NCI-H69 (cell line): ENCODE measurements at regions not wholly inside any gene's neighbourhood (a gene's known extent, or its start where the extent isn't known, plus 50 kb on each side); places are given as distances from the start of the nearest gene placed in this dataset.
"Not testable (repeated sequence)": the region's sequence is repeated elsewhere in the genome, so short reads cannot be mapped to it uniquely, and the experiment has no call there.

Source experiments
- DNase-seq: peaks from one replicate; lab custom pipeline; 2025; lab: John Stamatoyannopoulos, UW

GRCh38 chr14:90458536-90458935 lies 61.7 kb downstream of the CALM1 start:
- DNase-seq: peak; percentile 97

DNA sequence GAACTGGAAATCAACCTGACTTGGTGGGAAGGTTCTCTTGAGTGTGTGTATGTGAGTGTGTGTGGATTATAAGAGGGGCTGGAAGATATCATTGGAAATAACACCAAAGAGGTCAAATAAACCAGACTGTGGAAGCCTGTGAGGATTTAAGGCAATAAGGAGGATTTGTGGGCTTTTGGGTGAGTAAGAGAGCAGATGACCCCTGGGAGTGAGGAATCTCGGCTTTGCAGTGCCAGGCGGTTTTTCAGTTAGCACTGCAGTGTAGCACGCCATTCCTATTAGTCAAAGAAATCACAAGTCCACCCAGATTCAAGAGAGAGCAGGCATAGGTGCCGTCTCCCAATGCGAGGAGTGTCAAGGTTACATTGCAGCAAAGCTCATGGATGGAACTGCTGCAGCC lies 63.3 kb downstream of the CALM1 start:
- DNase-seq: no peak

- no peak for DNase-seq
These were observed 64.6 kb downstream of the CALM1 start for GRCh38 chr14:90461425-90461824.

DNA sequence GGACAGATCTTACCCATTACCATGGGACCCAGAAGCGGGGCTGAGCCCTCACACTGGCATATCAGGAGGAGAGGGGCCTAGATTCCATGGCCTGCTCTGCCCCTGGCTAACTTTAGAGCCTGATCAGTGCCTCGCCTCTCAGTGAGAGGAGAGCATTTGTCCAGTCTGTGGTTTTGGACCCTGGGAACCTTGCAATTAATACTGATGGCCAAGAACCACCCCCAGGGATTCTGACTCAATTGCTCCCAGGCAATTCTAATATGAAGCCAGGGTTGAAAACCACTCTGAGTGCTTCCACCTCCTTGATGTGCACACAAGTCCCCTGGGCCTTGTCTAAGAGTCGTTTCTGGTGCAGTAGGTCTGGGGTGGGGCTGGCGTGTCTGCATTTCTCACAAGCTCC lies 67.7 kb downstream of the CALM1 start:
- no peak for DNase-seq

DNA sequence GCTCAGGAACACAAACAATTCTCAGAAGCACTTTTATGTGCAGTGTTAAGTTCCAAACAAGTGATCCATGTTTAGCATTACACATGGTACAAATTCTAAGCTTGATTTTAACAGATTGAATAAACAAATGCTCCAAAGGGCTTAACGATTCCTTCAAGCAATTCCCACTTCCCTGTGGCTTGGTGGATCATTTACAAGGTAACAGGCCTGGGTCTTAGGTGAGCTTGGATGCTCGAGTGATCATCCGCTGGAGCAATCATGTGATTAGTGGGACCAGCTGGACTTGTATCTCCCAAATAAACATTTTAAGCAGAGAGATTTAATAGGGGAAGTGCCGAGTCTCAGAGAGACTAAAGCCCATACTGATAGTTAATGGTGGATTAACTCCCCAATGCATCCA lies 70.7 kb downstream of the CALM1 start:
- no peak for DNase-seq

- not testable (repeated sequence) for DNase-seq
These were observed 72.6 kb downstream of the CALM1 start for GRCh38 chr14:90469416-90469815.

- no peak for DNase-seq
These were observed 75.8 kb downstream of the CALM1 start for GRCh38 chr14:90472632-90473031.
